Body of pancreas (tissue), 4 donors: ENCODE measurements at regions not wholly inside any gene's neighbourhood (a gene's known extent, or its start where the extent isn't known, plus 50 kb on each side); places are given as distances from the start of the nearest gene placed in this dataset.

Experiments used
- CTCF ChIP-seq, 7 experiments: fragments of 450-650 bp in 4 of 7; fragments of 200-600 bp in 3 of 7; sonication (generic) in 3 of 7; IDR thresholded peaks; one replicate each; pipeline ENCODE4 v1.5.1; 2016 to 2019; ENCODE audit warnings: antibody characterized with exemption in 7 of 7
- POLR2A ChIP-seq, 3 donors: fragments of 450-650 bp; IDR thresholded peaks; one replicate each; pipeline ENCODE4 v1.6.1; 2016; ENCODE audit warnings: antibody characterized with exemption in 3 of 3, mild to moderate bottlenecking in 2 of 3

- TF ChIP-seq CTCF (IDR thresholded peaks at IDR 0.05) (no peak), POLR2A (IDR thresholded peaks at IDR 0.05) (no peak)
Measured at GRCh38 chr12:20154052-20154451, 214.3 kb upstream of the PDE3A start.
